Hepatocyte (in vitro differentiated cells): ENCODE measurements at regions not wholly inside any gene's neighbourhood (a gene's known extent, or its start where the extent isn't known, plus 50 kb on each side); places are given as distances from the start of the nearest gene placed in this dataset.

Experiments used
- DNase-seq: peaks from one replicate; pipeline ENCODE4 v3.0.0-alpha.2; 2016; ENCODE audit warnings: low spot score
- H2AFZ ChIP-seq: fragments of 200-600 bp; sonication (generic); 2 replicates; pipeline ENCODE4 v1.6.0; 2016; ENCODE audit warnings: antibody characterized with exemption, mild to moderate bottlenecking
- H3K27ac ChIP-seq: fragments of 200-600 bp; sonication (generic); 2 replicates; pipeline ENCODE4 v1.5.1; 2016; ENCODE audit warnings: mild to moderate bottlenecking
- H3K27me3 ChIP-seq: fragments of 200-600 bp; sonication (generic); 2 replicates; pipeline ENCODE4 v1.6.1; 2016
- H3K36me3 ChIP-seq: fragments of 200-600 bp; sonication (generic); replicated peaks from 2 replicates; pipeline ENCODE4 v1.5.1; 2016; ENCODE audit warnings: low read depth; ENCODE audit not compliant: insufficient read depth
- H3K4me1 ChIP-seq: fragments of 200-600 bp; sonication (generic); 2 replicates; pipeline ENCODE4 v1.5.1; 2016; ENCODE audit warnings: mild to moderate bottlenecking, moderate library complexity; ENCODE audit not compliant: insufficient read depth
- H3K4me2 ChIP-seq: fragments of 200-600 bp; sonication (generic); 2 replicates; pipeline ENCODE4 v1.6.0; 2016
- H3K4me3 ChIP-seq: fragments of 200-600 bp; sonication (generic); 2 replicates; pipeline ENCODE4 v1.5.1; 2016; ENCODE audit warnings: mild to moderate bottlenecking
- H3K79me2 ChIP-seq: fragments of 200-600 bp; sonication (generic); 2 replicates; pipeline ENCODE4 v1.6.0; 2017; ENCODE audit warnings: mild to moderate bottlenecking
- H3K9me2 ChIP-seq: fragments of 200-600 bp; sonication (generic); replicated peaks from 2 replicates; pipeline ENCODE4 v1.6.0; 2017; ENCODE audit warnings: mild to moderate bottlenecking; ENCODE audit not compliant: insufficient read depth
- H3K9me3 ChIP-seq: fragments of 200-600 bp; sonication (generic); 2 replicates; pipeline ENCODE4 v1.5.1; 2016; ENCODE audit warnings: low read depth, mild to moderate bottlenecking
- H4K20me1 ChIP-seq: fragments of 200-600 bp; sonication (generic); 2 replicates; pipeline ENCODE4 v1.6.0; 2016; ENCODE audit warnings: mild to moderate bottlenecking; ENCODE audit not compliant: insufficient read depth, poor library complexity, severe bottlenecking
- EZH2 ChIP-seq: fragments of 200-600 bp; sonication (generic); IDR thresholded peaks from 2 replicates; pipeline ENCODE4 v1.6.1; 2016; ENCODE audit warnings: antibody characterized with exemption, mild to moderate bottlenecking, borderline replicate concordance
- EZH2phosphoT487 ChIP-seq: fragments of 200-600 bp; sonication (generic); IDR thresholded peaks from one replicate; pipeline ENCODE4 v1.6.1; 2018; ENCODE audit warnings: antibody characterized with exemption, mild to moderate bottlenecking, low read depth, moderate library complexity; ENCODE audit not compliant: unreplicated experiment, severe bottlenecking
- WGBS: methylation state at CpG from one replicate; pipeline ENCODE4 v1.1.6; 2016; ENCODE audit warnings: low lambda C conversion rate; ENCODE audit errors: missing lambda C conversion rate; 5-methylcytosine and 5-hydroxymethylcytosine counted together
- TF ChIP-seq, protein P1 (sequence below): fragments of 200-600 bp; sonication (generic); IDR thresholded peaks from 2 replicates; pipeline ENCODE4 v1.5.1; 2016; ENCODE audit warnings: antibody characterized with exemption, mild to moderate bottlenecking; ENCODE audit not compliant: poor library complexity

DNA sequence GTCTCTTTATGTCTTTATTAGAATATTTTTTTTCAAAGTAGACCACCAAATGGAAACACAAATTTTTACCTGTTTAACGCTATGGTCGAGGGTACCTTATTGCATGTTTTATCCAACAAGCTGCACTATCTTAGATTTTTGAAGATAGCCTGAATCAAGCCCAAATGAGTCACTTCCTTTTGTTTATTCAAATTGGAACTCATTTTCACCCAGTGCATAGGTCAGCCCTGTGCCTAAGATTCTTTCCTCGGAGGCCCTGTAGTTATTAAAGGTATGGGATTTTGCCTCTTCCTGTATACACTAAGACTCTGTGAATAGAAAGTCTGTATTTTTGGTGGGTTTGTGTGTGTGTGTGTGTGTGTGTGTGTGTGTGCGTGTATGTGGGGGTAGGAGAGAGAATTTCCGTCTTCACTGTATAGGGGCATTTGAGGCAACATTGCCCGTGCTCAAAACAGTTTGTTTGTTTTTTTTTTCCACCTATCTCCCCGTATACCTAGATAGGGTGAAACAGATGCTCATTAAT, 358.0 kb upstream of the CADM2 start:
- no peak overlapping the region for H3K27ac ChIP-seq
- no peaks in the 10 kb centered on the region for H3K36me3 ChIP-seq
- no peak overlapping the region for H3K4me2 ChIP-seq
- TF ChIP-seq EZH2phosphoT487, result no peak
- no peak for TF ChIP-seq EZH2
- no peak for DNase-seq
- H3K4me1 ChIP-seq, result no peaks in the 10 kb centered on the region
- H3K79me2 ChIP-seq, result no peaks in the 10 kb centered on the region
- H2AFZ ChIP-seq, result no peak overlapping the region
- no peaks in the 10 kb centered on the region for H4K20me1 ChIP-seq
- no peaks in the 10 kb centered on the region for H3K9me3 ChIP-seq
- H3K4me3 ChIP-seq, result no peak overlapping the region
- no peaks in the 10 kb centered on the region for H3K9me2 ChIP-seq
- WGBS, result 77% methylated on average over 7 of the region's 7 CpGs
- no peaks in the 10 kb centered on the region for H3K27me3 ChIP-seq

DNA sequence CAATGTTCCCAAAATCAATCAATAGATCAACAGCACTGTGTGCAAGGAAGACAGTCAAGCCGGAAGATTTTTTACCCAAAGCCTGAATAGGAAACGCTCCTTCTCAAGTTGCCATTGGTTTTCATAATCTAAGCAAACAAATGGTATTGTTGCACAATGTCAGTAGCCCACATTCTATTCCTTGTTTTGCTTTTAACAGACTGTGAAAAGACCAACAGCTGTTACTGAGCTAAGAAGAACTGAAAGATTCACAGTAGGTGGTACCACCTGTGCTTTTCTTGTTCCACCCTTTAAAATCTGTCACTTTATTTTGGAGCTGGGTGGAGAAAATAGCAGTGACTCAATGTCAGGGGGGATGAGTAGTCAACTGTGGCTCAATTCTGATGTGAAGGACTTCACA, 357.5 kb upstream of the CADM2 start:
- Histone ChIP-seq H3K79me2 (no peaks in the 10 kb centered on the region), H3K36me3 (no peaks in the 10 kb centered on the region), H2AFZ (no peak overlapping the region), H3K27me3 (no peaks in the 10 kb centered on the region), H3K4me3 (no peak overlapping the region), H3K9me3 (no peaks in the 10 kb centered on the region), H4K20me1 (no peaks in the 10 kb centered on the region), H3K4me1 (no peaks in the 10 kb centered on the region), H3K4me2 (no peak overlapping the region), H3K9me2 (no peaks in the 10 kb centered on the region), H3K27ac (no peak overlapping the region)
- TF ChIP-seq EZH2, result no peak
- no peak for TF ChIP-seq EZH2phosphoT487
- TF ChIP-seq, protein P1, sequence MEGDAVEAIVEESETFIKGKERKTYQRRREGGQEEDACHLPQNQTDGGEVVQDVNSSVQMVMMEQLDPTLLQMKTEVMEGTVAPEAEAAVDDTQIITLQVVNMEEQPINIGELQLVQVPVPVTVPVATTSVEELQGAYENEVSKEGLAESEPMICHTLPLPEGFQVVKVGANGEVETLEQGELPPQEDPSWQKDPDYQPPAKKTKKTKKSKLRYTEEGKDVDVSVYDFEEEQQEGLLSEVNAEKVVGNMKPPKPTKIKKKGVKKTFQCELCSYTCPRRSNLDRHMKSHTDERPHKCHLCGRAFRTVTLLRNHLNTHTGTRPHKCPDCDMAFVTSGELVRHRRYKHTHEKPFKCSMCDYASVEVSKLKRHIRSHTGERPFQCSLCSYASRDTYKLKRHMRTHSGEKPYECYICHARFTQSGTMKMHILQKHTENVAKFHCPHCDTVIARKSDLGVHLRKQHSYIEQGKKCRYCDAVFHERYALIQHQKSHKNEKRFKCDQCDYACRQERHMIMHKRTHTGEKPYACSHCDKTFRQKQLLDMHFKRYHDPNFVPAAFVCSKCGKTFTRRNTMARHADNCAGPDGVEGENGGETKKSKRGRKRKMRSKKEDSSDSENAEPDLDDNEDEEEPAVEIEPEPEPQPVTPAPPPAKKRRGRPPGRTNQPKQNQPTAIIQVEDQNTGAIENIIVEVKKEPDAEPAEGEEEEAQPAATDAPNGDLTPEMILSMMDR, result no peak
- WGBS, result 37% methylated on average over 2 of the region's 2 CpGs
- DNase-seq, result no peak

DNA sequence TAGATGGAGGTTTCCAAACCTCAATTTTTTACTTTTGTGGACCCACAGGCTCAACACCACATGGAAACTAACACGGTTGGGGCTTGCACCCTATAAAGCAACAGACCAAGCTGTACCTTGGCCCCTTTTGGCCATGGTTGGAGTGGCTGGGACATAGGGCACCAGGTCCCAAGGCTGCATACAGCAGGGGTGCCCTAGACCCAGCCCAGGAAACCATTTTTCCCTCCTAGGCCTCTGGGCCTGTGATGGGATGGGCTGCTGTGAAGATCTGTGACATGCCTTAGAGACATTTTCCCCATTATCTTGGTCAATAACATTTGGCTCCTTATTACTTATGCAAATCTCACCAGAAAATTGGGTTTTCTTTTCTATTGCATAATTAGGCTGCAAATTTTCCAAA, 337.0 kb upstream of the CADM2 start:
- Histone ChIP-seq H3K4me2 (no peak overlapping the region), H4K20me1 (no peaks in the 10 kb centered on the region), H3K79me2 (no peaks in the 10 kb centered on the region), H3K9me2 (no peaks in the 10 kb centered on the region), H3K4me3 (no peak overlapping the region), H3K4me1 (no peaks in the 10 kb centered on the region), H2AFZ (no peak overlapping the region), H3K36me3 (no peaks in the 10 kb centered on the region), H3K27me3 (no peaks in the 10 kb centered on the region), H3K27ac (no peak overlapping the region), H3K9me3 (no peaks in the 10 kb centered on the region)
- DNase-seq, result no peak
- WGBS, result 84% methylated on average over 1 of the region's 1 CpG
- TF ChIP-seq EZH2phosphoT487, result no peak
- TF ChIP-seq, protein P1, result no peak
- TF ChIP-seq EZH2, result no peak

DNA sequence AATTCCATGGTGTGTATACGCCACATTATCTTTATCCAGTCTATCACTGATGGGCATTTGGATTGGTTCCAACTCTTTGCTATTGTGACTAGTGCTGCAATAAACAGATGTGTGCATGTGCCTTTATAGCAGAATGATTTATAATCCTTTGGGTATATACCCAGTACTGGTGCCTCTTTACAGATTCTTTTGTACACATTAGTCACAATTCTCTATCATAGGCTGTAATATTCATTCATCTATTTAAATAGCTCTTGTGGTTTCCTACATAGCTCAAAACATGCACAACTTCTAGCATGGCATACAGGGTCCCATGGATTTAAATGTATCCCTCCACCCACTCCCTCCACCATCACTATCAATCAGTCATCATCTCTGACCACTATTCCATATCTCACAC, 324.1 kb upstream of the CADM2 start:
- no peaks in the 10 kb centered on the region for H3K79me2 ChIP-seq
- no peak overlapping the region for H3K4me3 ChIP-seq
- DNase-seq, result no peak
- no peak overlapping the region for H3K27ac ChIP-seq
- no peak overlapping the region for H2AFZ ChIP-seq
- H3K9me3 ChIP-seq, result no peaks in the 10 kb centered on the region
- no peaks in the 10 kb centered on the region for H3K36me3 ChIP-seq
- H3K4me2 ChIP-seq, result no peak overlapping the region
- no peaks in the 10 kb centered on the region for H3K27me3 ChIP-seq
- 87% methylated on average over 1 of the region's 1 CpG for WGBS
- no peaks in the 10 kb centered on the region for H3K9me2 ChIP-seq
- H4K20me1 ChIP-seq, result no peaks in the 10 kb centered on the region
- no peak for TF ChIP-seq EZH2
- TF ChIP-seq EZH2phosphoT487, result no peak
- TF ChIP-seq, protein P1, result no peak
- no peaks in the 10 kb centered on the region for H3K4me1 ChIP-seq
